SK-N-SH treated with all-trans-retinoic acid at 6 μM for 48 hours (cell line): ENCODE measurements at regions not wholly inside any gene's neighbourhood (a gene's known extent, or its start where the extent isn't known, plus 50 kb on each side); places are given as distances from the start of the nearest gene placed in this dataset.

ENCODE experiments used
- ATAC-seq: fragments of 200-7000 bp; cut with Tn5 transposase; 3 replicates; pipeline ENCODE4 v1.9.1; 2020; ENCODE audit warnings: mild to moderate bottlenecking, moderate library complexity
- ARNTL ChIP-seq: fragments of 450-650 bp; formaldehyde crosslinking; IDR thresholded peaks from 2 replicates; pipeline ENCODE4 v1.5.0; 2020; ENCODE audit warnings: low read depth, mild to moderate bottlenecking, moderate library complexity, borderline replicate concordance
- BACH2 ChIP-seq: fragments of 250-450 bp; sonication (Bioruptor Pico); IDR thresholded peaks from 2 replicates; pipeline ENCODE4 v1.9.0; 2021; ENCODE audit warnings: mild to moderate bottlenecking, borderline replicate concordance
- CSDC2 ChIP-seq: fragments of 250-450 bp; sonication (Bioruptor Pico); IDR thresholded peaks from 2 replicates; pipeline ENCODE4 v1.5.0; 2020; ENCODE audit warnings: mild to moderate bottlenecking, moderate library complexity
- ESRRG ChIP-seq: fragments of 250-450 bp; sonication (Bioruptor Pico); IDR thresholded peaks from 2 replicates; pipeline ENCODE4 v1.6.1; 2021; ENCODE audit warnings: mild to moderate bottlenecking
- GLIS3 ChIP-seq: fragments of 250-450 bp; sonication (Bioruptor Pico); IDR thresholded peaks from 2 replicates; pipeline ENCODE4 v1.5.0; 2020; ENCODE audit warnings: mild to moderate bottlenecking, moderate library complexity
- ISL1 ChIP-seq: fragments of 250-450 bp; sonication (Bioruptor Pico); IDR thresholded peaks from 2 replicates; pipeline ENCODE4 v2.1.2; 2022; ENCODE audit warnings: mild to moderate bottlenecking, moderate library complexity
- OSR1 ChIP-seq: fragments of 250-450 bp; sonication (Bioruptor Pico); IDR thresholded peaks from 2 replicates; pipeline ENCODE4 v1.8.0; 2022; ENCODE audit warnings: moderate library complexity, mild to moderate bottlenecking, inconsistent platforms
- PPARA ChIP-seq: fragments of 250-450 bp; sonication (Bioruptor Pico); IDR thresholded peaks from 2 replicates; pipeline ENCODE4 v1.5.0; 2020; ENCODE audit warnings: mild to moderate bottlenecking, borderline replicate concordance
- RARB ChIP-seq: fragments of 250-450 bp; sonication (Bioruptor Pico); IDR thresholded peaks from 2 replicates; pipeline ENCODE4 v1.8.0; 2021; ENCODE audit warnings: mild to moderate bottlenecking, moderate library complexity
- SNAI2 ChIP-seq: fragments of 250-450 bp; sonication (Bioruptor Pico); IDR thresholded peaks from 2 replicates; pipeline ENCODE4 v1.5.0; 2020; ENCODE audit warnings: mild to moderate bottlenecking, moderate library complexity
- TCF4 ChIP-seq: fragments of 250-450 bp; sonication (Bioruptor Pico); IDR thresholded peaks from 2 replicates; pipeline ENCODE4 v1.8.0; 2021; ENCODE audit warnings: mild to moderate bottlenecking, moderate library complexity, borderline replicate concordance
- TOX ChIP-seq: fragments of 250-450 bp; sonication (Bioruptor Pico); IDR thresholded peaks from 2 replicates; pipeline ENCODE4 v1.8.0; 2021; ENCODE audit warnings: mild to moderate bottlenecking, moderate library complexity, borderline replicate concordance
- ZC3H10 ChIP-seq: fragments of 250-450 bp; sonication (Bioruptor Pico); IDR thresholded peaks from 2 replicates; pipeline ENCODE4 v1.5.1; 2021; ENCODE audit warnings: mild to moderate bottlenecking, moderate library complexity
- ZFP3 ChIP-seq: fragments of 250-450 bp; sonication (Bioruptor Pico); IDR thresholded peaks from 2 replicates; pipeline ENCODE4 v1.5.0; 2020; ENCODE audit warnings: mild to moderate bottlenecking, moderate library complexity
- ZFP30 ChIP-seq: fragments of 450-650 bp; formaldehyde crosslinking; IDR thresholded peaks from 2 replicates; pipeline ENCODE4 v1.5.0; 2022; ENCODE audit warnings: mild to moderate bottlenecking, moderate library complexity
- ZNF565 ChIP-seq: fragments of 450-650 bp; formaldehyde crosslinking; conservative IDR thresholded peaks from 2 replicates; pipeline ENCODE4 v1.5.0; 2020; ENCODE audit warnings: low read depth, mild to moderate bottlenecking, moderate library complexity
- ZNF70 ChIP-seq: fragments of 450-650 bp; formaldehyde crosslinking; IDR thresholded peaks from 2 replicates; pipeline ENCODE4 v1.5.0; 2020; ENCODE audit warnings: mild to moderate bottlenecking, moderate library complexity
- ZNF8 ChIP-seq: fragments of 450-650 bp; formaldehyde crosslinking; IDR thresholded peaks from 2 replicates; pipeline ENCODE4 v1.5.0; 2020; ENCODE audit warnings: mild to moderate bottlenecking, moderate library complexity
- TF ChIP-seq, protein P1 (sequence below): fragments of 250-450 bp; sonication (Bioruptor Pico); IDR thresholded peaks from 2 replicates; pipeline ENCODE4 v1.8.0; 2021; ENCODE audit warnings: low read depth, mild to moderate bottlenecking, moderate library complexity, borderline replicate concordance
- TF ChIP-seq, protein P2 (sequence below): fragments of 250-450 bp; sonication (Bioruptor Pico); IDR thresholded peaks from 2 replicates; pipeline ENCODE4 v1.8.0; 2020; ENCODE audit warnings: mild to moderate bottlenecking, moderate library complexity, borderline replicate concordance
- TF ChIP-seq, protein P3 (sequence below): fragments of 250-450 bp; sonication (Bioruptor Pico); IDR thresholded peaks from 2 replicates; pipeline ENCODE4 v1.5.1; 2021; ENCODE audit warnings: mild to moderate bottlenecking, moderate library complexity
- TF ChIP-seq, protein P4 (sequence below): fragments of 250-450 bp; sonication (Bioruptor Pico); IDR thresholded peaks from 2 replicates; pipeline ENCODE4 v1.5.1; 2020; ENCODE audit warnings: low read depth, mild to moderate bottlenecking, moderate library complexity

DNA sequence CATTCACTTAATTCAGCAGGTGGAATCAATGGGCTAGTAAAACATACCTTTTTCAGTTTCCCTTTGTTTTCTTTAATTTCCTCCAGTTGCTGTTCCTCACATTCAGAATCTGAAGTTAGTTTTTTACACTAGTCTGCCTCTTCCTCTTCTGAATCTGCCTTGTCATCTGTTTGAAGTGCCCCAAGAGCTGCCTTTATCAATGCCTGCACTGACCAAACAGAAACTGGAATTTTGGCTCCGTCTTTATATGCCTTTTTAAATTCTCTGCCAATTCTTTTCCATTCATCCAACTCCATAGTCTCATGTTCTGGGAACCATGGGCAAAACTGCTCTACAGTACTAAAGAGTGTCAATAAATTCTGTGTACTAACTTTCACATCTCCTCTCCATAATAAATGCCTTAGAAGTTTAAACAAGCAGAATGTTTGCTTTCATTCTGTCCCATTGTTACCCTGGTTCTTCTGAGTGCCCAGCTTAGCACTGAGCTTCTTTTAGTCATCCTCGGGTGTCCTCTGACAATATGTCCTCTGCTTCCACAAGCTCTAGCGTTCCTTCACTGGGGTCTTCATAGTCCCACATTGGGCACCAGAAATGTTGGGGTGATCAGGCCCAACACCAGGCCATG is 154.2 kb downstream of the ZNF486 start:
- ATAC-seq = no peak
- TF ChIP-seq TCF4 (CRISPR knock-in tag) (no peak), ZFP30 (CRISPR knock-in tag) (no peak), SNAI2 (no peak), ZNF565 (CRISPR knock-in tag) (no peak), RARB (CRISPR knock-in tag) (no peak), PPARA (CRISPR knock-in tag) (no peak), BACH2 (CRISPR knock-in tag) (no peak), ARNTL (CRISPR knock-in tag) (no peak), GLIS3 (no peak)
- TF ChIP-seq, protein P1, sequence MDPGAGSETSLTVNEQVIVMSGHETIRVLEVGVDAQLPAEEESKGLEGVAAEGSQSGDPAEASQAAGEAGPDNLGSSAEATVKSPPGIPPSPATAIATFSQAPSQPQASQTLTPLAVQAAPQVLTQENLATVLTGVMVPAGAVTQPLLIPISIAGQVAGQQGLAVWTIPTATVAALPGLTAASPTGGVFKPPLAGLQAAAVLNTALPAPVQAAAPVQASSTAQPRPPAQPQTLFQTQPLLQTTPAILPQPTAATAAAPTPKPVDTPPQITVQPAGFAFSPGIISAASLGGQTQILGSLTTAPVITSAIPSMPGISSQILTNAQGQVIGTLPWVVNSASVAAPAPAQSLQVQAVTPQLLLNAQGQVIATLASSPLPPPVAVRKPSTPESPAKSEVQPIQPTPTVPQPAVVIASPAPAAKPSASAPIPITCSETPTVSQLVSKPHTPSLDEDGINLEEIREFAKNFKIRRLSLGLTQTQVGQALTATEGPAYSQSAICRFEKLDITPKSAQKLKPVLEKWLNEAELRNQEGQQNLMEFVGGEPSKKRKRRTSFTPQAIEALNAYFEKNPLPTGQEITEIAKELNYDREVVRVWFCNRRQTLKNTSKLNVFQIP (CRISPR knock-in tag) = no peak

DNA sequence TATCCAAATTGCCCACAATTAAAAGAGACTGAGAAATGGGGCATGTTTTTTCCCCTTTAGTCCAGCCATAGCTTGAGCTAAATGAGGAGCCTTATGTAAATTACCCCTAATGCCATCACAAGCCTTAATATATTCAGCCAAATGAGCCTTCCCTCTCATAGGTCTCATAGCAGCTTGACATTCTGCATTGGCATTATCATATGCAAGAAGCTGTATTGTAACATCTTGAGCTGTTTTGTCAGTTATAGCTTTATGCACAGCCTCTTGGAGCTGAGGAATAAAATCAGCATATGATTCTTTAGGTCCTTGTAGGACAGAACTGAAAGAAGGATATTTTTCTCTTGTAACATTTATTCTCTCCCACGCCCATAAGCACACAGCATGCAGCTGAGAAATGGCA is 153.2 kb downstream of the ZNF486 start:
- TF ChIP-seq RARB (CRISPR knock-in tag) (no peak), ZNF565 (CRISPR knock-in tag) (no peak), PPARA (CRISPR knock-in tag) (no peak), TCF4 (CRISPR knock-in tag) (no peak), ZFP3 (CRISPR knock-in tag) (no peak), SNAI2 (no peak), ISL1 (CRISPR knock-in tag) (no peak), ARNTL (CRISPR knock-in tag) (no peak), CSDC2 (CRISPR knock-in tag) (no peak), ZC3H10 (CRISPR knock-in tag) (no peak), OSR1 (CRISPR knock-in tag) (no peak), ESRRG (CRISPR knock-in tag) (no peak), ZNF8 (CRISPR knock-in tag) (no peak), TOX (no peak)
- TF ChIP-seq, protein P2, sequence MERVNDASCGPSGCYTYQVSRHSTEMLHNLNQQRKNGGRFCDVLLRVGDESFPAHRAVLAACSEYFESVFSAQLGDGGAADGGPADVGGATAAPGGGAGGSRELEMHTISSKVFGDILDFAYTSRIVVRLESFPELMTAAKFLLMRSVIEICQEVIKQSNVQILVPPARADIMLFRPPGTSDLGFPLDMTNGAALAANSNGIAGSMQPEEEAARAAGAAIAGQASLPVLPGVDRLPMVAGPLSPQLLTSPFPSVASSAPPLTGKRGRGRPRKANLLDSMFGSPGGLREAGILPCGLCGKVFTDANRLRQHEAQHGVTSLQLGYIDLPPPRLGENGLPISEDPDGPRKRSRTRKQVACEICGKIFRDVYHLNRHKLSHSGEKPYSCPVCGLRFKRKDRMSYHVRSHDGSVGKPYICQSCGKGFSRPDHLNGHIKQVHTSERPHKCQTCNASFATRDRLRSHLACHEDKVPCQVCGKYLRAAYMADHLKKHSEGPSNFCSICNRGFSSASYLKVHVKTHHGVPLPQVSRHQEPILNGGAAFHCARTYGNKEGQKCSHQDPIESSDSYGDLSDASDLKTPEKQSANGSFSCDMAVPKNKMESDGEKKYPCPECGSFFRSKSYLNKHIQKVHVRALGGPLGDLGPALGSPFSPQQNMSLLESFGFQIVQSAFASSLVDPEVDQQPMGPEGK (CRISPR knock-in tag) = no peak
- TF ChIP-seq, protein P3, sequence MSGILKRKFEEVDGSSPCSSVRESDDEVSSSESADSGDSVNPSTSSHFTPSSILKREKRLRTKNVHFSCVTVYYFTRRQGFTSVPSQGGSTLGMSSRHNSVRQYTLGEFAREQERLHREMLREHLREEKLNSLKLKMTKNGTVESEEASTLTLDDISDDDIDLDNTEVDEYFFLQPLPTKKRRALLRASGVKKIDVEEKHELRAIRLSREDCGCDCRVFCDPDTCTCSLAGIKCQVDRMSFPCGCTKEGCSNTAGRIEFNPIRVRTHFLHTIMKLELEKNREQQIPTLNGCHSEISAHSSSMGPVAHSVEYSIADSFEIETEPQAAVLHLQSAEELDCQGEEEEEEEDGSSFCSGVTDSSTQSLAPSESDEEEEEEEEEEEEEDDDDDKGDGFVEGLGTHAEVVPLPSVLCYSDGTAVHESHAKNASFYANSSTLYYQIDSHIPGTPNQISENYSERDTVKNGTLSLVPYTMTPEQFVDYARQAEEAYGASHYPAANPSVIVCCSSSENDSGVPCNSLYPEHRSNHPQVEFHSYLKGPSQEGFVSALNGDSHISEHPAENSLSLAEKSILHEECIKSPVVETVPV (CRISPR knock-in tag) = no peak
- TF ChIP-seq, protein P4, sequence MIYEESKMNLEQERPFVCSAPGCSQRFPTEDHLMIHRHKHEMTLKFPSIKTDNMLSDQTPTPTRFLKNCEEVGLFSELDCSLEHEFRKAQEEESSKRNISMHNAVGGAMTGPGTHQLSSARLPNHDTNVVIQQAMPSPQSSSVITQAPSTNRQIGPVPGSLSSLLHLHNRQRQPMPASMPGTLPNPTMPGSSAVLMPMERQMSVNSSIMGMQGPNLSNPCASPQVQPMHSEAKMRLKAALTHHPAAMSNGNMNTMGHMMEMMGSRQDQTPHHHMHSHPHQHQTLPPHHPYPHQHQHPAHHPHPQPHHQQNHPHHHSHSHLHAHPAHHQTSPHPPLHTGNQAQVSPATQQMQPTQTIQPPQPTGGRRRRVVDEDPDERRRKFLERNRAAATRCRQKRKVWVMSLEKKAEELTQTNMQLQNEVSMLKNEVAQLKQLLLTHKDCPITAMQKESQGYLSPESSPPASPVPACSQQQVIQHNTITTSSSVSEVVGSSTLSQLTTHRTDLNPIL (CRISPR knock-in tag) = no peak
- no peak for ATAC-seq

DNA sequence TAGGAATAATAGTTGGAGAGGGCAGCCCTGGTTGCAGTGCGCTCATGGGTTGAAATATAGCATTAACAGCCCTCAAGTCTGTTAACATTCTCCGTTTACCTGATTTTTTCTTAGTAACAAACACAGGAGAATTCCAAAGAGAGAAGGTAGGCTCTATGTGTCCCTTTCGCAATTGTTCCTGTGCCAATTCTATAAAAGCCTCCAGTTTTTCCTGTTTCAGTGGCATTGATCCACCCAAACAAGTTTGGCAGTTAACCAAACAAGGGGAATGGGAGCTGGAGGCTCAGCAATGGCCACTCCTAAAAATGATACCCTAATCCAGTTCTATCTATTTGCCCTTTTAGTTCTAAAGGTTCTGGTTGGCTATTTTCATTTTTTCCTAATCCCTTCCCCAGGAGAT is 151.6 kb downstream of the ZNF486 start:
- no peak for ATAC-seq
- TF ChIP-seq ZC3H10 (CRISPR knock-in tag) = no peak
- no peak for TF ChIP-seq ZNF565 (CRISPR knock-in tag)
- no peak for TF ChIP-seq GLIS3
- TF ChIP-seq ZNF8 (CRISPR knock-in tag) = no peak
- no peak for TF ChIP-seq ZFP30 (CRISPR knock-in tag)
- no peak for TF ChIP-seq ISL1 (CRISPR knock-in tag)
- no peak for TF ChIP-seq ARNTL (CRISPR knock-in tag)
- TF ChIP-seq TCF4 (CRISPR knock-in tag) = no peak
- no peak for TF ChIP-seq CSDC2 (CRISPR knock-in tag)
- no peak for TF ChIP-seq ZNF70

DNA sequence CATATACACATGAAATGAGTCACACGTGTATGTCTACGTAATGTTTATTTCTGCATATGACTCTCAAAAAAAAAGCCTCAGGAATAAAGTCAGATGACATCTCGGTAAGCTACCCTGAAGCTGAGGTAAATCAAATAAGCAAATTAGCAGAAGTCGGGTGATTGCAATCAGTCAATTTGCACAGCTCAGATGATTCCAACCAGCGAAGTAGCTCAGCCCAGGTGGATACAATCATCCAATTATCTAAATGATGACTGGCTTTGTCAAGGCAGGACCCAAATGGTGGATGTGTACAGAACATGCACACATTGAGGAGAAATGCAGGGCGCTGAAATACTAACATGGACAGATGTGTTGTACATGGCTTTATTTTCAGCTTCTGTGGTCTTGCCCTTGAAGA is 148.5 kb downstream of the ZNF486 start:
- no peak for ATAC-seq
- peak; percentile 82 for TF ChIP-seq TCF4 (CRISPR knock-in tag)
- TF ChIP-seq PPARA (CRISPR knock-in tag) = no peak
- no peak for TF ChIP-seq RARB (CRISPR knock-in tag)
- TF ChIP-seq, protein P1 (CRISPR knock-in tag) = no peak
- no peak for TF ChIP-seq TOX
- TF ChIP-seq, protein P4 (CRISPR knock-in tag) = no peak
- TF ChIP-seq SNAI2 = no peak
- no peak for TF ChIP-seq OSR1 (CRISPR knock-in tag)
